Muscle layer of duodenum (tissue), 2 donors: ENCODE measurements at regions not wholly inside any gene's neighbourhood (a gene's known extent, or its start where the extent isn't known, plus 50 kb on each side); places are given as distances from the start of the nearest gene placed in this dataset.

ENCODE experiments used
- H3K27ac ChIP-seq: one replicate; pipeline ENCODE4 v1.7.0; 2013; ENCODE audit warnings: mild to moderate bottlenecking, low read length
- H3K27me3 ChIP-seq: one replicate; pipeline ENCODE4 v1.7.0; 2013; ENCODE audit warnings: low read depth, mild to moderate bottlenecking, control low read depth, low read length
- H3K36me3 ChIP-seq, 2 donors: one replicate each; pipeline ENCODE4 v1.7.0; 2013; ENCODE audit warnings: low read length in 2 of 2, control low read depth in 1 of 2, mild to moderate bottlenecking in 1 of 2; ENCODE audit not compliant: insufficient read depth in 2 of 2, control insufficient read depth in 1 of 2
- H3K4me1 ChIP-seq, 2 donors: one replicate each; pipeline ENCODE4 v1.7.0; 2013; ENCODE audit warnings: low read length in 2 of 2, mild to moderate bottlenecking in 2 of 2, control low read depth in 1 of 2, moderate library complexity in 1 of 2; ENCODE audit not compliant: insufficient read depth in 2 of 2, control insufficient read depth in 1 of 2
- H3K4me3 ChIP-seq, 2 donors: one replicate each; pipeline ENCODE4 v1.7.0; 2013; ENCODE audit warnings: low read length in 2 of 2, low read depth in 1 of 2, mild to moderate bottlenecking in 1 of 2
- H3K9me3 ChIP-seq, 2 donors: one replicate each; pipeline ENCODE4 v1.7.0; 2013; ENCODE audit warnings: low read length in 2 of 2, control low read depth in 1 of 2, mild to moderate bottlenecking in 1 of 2; ENCODE audit not compliant: control insufficient read depth in 1 of 2
- donor health status: healthy.

DNA sequence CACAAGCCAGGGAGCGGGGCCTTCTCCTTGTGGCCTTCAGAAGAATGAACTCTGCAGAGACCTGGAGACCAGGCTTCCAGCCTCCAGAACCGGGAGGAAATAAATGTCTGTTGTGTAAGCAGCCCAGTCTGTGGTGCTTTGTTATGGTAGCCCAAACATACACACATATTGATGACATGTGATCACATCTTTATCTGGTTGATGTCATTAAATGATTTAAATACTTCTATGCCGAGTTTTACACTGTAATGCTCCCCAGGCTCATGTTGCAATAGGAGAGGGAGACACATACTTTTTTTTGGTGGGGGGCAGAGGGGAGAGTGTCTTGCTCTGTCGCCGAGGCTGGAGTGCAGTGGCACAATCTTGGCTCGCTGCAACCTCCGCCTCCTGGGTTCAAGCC is 188.0 kb upstream of the IRS2 start:
- Histone ChIP-seq H3K4me1 (no peaks in the 10 kb centered on the region), H3K36me3 (no peaks in the 10 kb centered on the region), H3K4me3 (no peak overlapping the region), H3K27me3 (no peaks in the 10 kb centered on the region), H3K27ac (no peak overlapping the region), H3K9me3 (no peaks in the 10 kb centered on the region)

DNA sequence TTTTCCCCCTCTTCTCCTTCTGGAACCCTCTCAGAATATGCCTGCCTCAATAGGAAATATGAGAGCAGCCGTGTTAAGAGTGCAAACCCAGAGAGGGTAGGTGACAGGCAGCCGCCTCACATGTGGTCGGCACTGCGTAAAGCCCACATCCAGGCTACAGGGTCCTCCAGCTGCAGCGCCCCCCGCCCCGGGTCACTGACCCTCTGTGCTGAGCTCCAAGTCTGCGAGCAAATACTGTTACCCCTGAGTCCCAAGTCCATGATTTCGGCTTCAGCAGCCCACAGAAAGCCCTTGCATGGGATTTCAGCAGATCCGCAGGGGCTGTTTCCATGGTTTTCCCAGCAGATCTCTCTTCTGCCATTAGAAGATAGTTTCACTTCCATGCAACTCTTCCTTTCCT is 186.9 kb upstream of the IRS2 start:
- no peaks in the 10 kb centered on the region for H3K27me3 ChIP-seq
- H3K4me3 ChIP-seq: no peak overlapping the region
- no peaks in the 10 kb centered on the region for H3K4me1 ChIP-seq
- no peak overlapping the region for H3K27ac ChIP-seq
- no peaks in the 10 kb centered on the region for H3K9me3 ChIP-seq
- H3K36me3 ChIP-seq: no peaks in the 10 kb centered on the region

DNA sequence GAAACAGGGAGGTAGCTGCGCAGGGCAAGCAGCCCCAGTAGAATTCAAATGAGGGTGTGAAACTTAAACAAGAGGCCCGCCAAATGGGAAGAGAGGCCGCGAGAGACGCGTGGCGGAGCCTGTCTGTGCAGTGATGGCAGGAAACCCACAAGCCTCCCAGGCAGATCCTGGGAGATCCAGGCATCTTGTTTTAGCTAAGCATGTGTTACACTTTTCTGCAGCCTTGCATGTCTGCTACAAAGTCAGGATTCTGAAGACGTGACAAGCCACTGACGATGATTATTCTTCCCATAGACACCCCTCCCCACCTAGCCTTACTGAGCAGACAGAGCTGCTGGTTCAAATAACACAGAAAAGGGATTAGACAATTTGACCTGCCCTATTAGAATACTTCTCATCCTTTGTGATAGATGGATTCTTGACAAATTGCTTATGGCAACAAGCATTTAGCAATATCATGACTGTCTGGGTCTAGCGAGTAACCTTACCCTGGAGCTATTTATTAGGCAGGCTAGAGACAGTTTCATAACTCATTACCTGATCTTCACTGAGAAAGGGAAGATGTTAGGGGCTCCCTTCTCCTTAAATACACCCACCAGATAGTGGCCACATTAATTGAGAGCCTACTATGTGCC is 185.2 kb upstream of the IRS2 start:
- no peak overlapping the region for H3K27ac ChIP-seq
- H3K9me3 ChIP-seq: no peaks in the 10 kb centered on the region
- no peaks in the 10 kb centered on the region for H3K27me3 ChIP-seq
- H3K36me3 ChIP-seq: no peaks in the 10 kb centered on the region
- no peak overlapping the region for H3K4me3 ChIP-seq
- no peaks in the 10 kb centered on the region for H3K4me1 ChIP-seq

DNA sequence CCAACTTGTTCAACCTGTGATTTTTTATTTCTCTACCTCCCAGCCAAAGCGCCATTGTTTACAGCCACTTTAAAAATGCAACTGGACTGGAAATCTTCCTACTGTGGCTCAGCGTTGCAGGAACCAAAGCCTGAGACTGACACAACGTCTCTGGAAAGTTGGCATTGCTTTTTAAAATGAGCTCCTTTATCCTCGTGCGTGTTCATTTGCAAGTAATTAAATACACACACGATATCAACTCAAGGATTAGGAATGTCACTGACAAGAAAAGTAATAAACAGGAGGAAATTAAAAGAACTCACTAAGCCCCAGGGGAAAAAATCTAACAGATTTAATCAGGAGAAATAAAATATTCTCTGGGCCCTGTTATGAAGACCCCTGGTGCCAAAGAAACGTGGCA is 184.6 kb upstream of the IRS2 start:
- H3K4me3 ChIP-seq: no peak overlapping the region
- H3K27ac ChIP-seq: no peak overlapping the region
- no peaks in the 10 kb centered on the region for H3K9me3 ChIP-seq
- H3K4me1 ChIP-seq: no peaks in the 10 kb centered on the region
- no peaks in the 10 kb centered on the region for H3K27me3 ChIP-seq
- no peaks in the 10 kb centered on the region for H3K36me3 ChIP-seq

DNA sequence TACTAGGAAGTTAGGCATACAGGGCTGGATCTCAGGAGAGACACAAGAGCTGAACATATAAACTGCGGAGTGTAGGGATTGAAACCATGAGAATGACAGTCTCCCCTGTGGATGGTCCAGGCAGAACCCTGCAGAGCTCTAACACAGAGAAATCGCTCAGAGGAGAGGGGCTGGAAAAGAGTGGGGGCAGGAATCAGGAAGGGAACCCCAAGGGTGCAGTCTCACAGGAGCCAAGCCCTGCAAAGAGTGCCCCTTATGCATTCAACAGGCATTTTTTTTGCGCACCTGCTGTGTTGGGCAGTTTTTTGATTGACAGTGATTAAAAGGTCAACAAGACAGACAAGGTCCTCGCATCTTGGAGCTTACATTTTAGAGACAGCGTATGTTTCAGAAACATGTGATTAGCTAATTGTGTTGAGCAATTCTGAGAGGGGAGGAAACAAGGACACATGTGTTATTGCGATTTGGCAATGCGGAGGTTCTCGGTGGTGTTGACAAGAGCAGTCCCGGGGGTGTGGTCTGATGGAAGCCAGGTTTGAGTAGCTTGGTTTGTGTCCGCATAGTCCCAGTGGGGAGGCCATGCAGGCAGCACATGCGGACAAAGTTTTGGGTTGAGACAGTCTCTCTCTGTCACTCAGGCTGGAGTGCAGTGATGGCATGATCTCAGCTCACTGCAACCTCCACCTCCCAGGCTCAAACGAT is 182.6 kb upstream of the IRS2 start:
- Histone ChIP-seq H3K9me3 (no peaks in the 10 kb centered on the region), H3K36me3 (no peaks in the 10 kb centered on the region), H3K4me3 (no peak overlapping the region), H3K4me1 (no peaks in the 10 kb centered on the region), H3K27ac (no peak overlapping the region), H3K27me3 (no peaks in the 10 kb centered on the region)

DNA sequence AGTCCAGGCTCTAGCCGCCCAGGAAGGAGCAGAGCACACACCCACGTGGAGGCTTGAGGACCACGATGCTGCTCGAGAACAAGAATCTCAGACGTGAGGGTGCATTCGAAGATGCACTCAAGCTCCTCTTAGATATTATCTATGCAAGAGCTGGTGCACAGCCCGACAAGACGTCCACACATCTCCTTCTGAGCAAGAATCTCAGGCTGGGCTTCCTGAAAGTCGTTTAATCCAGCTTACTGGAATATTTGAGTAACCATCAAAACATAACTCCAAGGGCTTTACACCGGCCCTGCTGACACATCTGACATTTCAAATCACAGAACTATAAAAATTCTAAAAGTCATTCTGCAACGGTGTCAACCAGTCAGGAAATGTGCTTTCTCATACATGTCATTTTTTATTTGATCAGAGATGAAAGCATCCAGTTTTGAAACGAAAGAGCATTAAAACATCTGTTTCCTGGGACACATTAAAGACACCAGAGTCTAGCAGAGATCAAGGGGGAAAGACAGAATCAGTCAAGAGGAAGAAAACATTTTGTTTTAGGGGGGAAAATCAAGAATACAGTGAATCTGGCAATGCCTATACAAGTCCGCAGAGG is 177.7 kb upstream of the IRS2 start:
- Histone ChIP-seq H3K36me3 (no peaks in the 10 kb centered on the region), H3K9me3 (no peaks in the 10 kb centered on the region), H3K27ac (no peak overlapping the region), H3K4me3 (no peak overlapping the region), H3K4me1 (no peaks in the 10 kb centered on the region), H3K27me3 (no peaks in the 10 kb centered on the region)

DNA sequence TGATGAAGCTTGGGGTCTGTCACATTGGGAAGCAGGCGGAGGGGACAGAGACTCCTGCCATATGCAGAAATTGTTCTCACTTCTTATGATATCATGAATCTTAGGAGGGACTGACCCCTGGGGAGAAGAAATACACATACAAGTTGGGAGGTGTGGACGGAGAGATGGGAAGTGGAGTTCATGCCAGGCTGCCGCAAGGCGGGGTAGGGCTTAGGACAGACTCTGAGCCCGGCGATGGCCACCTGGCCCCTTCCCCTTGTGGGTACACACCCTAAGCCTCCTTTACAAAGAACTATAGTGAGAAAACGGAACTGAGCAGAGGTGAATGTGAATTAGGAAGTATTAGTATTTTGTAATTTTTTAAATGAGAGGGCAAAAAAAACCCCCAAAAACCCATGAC is 177.0 kb upstream of the IRS2 start:
- Histone ChIP-seq H3K36me3 (no peaks in the 10 kb centered on the region), H3K27ac (no peak overlapping the region), H3K9me3 (no peaks in the 10 kb centered on the region), H3K4me1 (no peaks in the 10 kb centered on the region), H3K27me3 (no peaks in the 10 kb centered on the region), H3K4me3 (no peak overlapping the region)

DNA sequence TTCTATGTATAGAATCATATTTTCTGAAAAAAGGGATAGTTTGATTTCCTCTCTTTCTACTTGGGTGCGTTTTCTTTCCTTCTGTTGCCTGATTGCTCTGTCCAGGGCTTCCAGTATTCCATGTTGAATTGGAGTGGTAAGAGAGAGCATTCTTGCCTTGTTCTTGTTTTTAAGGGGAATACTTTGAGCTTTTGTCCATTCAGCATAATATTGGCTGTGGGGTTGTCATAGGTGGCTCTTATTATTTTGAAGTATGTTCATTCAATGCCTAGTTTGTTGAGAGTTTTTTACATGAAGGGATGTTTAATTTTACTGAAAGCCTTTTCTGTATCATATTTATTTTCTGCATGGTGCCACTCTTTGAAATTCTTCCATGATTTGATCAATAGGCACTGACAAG is 173.5 kb upstream of the IRS2 start:
- Histone ChIP-seq H3K4me1 (no peaks in the 10 kb centered on the region), H3K27ac (no peak overlapping the region), H3K9me3 (no peaks in the 10 kb centered on the region), H3K4me3 (no peak overlapping the region), H3K27me3 (no peaks in the 10 kb centered on the region), H3K36me3 (no peaks in the 10 kb centered on the region)

DNA sequence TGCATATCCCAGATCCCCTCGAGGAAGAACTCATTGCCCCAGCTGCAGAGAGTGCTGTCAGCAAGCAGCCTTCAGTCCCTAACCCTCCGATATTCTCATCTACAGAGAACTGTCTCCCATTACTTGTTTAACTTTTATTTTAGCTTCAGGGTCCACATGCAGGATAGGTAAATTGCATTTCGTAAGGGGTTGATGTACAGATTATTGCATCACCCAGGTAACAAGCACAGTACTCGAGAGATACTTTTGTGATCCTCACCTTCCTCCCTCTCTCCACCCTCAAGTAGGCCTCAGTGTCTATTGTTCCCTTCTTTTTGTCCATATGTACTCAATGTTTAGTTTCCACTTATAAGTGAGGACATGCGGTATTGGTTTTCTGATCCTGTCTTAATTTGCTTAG is 171.5 kb upstream of the IRS2 start:
- Histone ChIP-seq H3K4me3 (no peak overlapping the region), H3K4me1 (no peaks in the 10 kb centered on the region), H3K27ac (no peak overlapping the region), H3K27me3 (no peaks in the 10 kb centered on the region), H3K36me3 (no peaks in the 10 kb centered on the region), H3K9me3 (no peaks in the 10 kb centered on the region)

DNA sequence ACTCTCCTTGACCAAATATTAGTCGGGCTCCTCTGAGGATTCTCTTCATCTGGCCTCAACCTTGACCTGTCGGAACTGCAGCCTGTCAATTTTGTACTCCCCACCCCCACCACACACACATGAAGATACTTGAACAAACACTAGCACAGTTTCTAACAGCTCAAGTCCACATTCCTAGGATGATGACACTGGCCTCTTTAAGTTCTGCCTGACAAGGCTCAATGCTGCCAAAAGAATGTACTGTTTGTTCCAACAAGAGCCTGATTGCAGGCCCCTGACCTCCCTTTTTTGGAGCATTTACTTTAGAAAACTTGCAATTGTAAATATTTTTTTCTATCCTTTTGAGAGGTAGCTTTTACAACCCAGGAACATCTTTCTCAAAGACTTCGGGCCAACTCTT is 169.2 kb upstream of the IRS2 start:
- no peak overlapping the region for H3K27ac ChIP-seq
- no peak overlapping the region for H3K4me3 ChIP-seq
- H3K4me1 ChIP-seq: no peaks in the 10 kb centered on the region
- no peaks in the 10 kb centered on the region for H3K9me3 ChIP-seq
- no peaks in the 10 kb centered on the region for H3K27me3 ChIP-seq
- H3K36me3 ChIP-seq: no peaks in the 10 kb centered on the region

DNA sequence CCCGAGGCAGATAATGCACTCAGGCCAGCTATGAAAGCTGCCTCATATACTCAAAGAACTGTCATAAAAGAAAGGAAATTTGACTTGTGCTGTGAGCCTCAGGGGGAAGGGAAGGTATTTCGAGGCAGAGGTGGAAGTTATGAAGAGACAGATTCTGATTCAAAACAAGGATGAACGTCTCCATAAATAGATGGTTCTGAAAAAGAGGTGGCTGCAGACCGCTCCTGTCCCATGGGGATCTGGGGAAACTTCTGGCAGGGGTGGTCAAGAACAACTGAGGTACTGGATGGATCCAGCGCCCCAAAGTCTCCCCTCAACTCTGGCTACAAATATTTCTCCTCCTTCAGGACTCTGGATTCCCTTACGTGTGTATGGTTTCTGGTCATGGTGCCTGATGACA is 168.1 kb upstream of the IRS2 start:
- no peaks in the 10 kb centered on the region for H3K27me3 ChIP-seq
- H3K4me1 ChIP-seq: no peaks in the 10 kb centered on the region
- no peaks in the 10 kb centered on the region for H3K36me3 ChIP-seq
- H3K4me3 ChIP-seq: no peak overlapping the region
- H3K9me3 ChIP-seq: no peaks in the 10 kb centered on the region
- no peak overlapping the region for H3K27ac ChIP-seq

DNA sequence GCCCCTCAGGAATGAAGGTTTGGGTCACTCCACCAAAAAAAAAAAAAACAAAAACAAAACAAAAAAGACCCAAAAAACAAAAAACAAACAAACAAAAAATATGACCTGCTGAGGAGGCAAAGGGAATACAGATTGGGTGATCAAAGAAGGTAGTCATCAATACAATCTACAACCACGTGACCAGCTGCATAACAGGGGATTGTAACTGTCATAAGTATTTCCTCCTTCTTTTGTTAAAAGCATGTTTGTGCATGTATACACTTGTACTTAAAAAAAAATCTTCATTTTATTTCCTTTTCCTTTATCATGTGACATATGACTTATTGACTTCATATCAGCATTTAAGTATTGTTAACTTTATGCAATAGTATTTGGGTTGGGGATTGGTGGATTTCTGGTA is 165.1 kb upstream of the IRS2 start:
- Histone ChIP-seq H3K4me3 (no peak overlapping the region), H3K9me3 (no peaks in the 10 kb centered on the region), H3K4me1 (no peaks in the 10 kb centered on the region), H3K27me3 (no peaks in the 10 kb centered on the region), H3K27ac (no peak overlapping the region), H3K36me3 (no peaks in the 10 kb centered on the region)
